H1 (cell line): ENCODE measurements at regions not wholly inside any gene's neighbourhood (a gene's known extent, or its start where the extent isn't known, plus 50 kb on each side); places are given as distances from the start of the nearest gene placed in this dataset.
A peak's percentile ranks its signal among the peaks of the same experiment; 100 is the strongest.

Experiments
- CTCF ChIA-PET: fragments of 300-600 bp; sonication (Branson Sonifier 250); formaldehyde crosslinking; loops from one replicate; lab custom pipeline; 2021; ENCODE audit not compliant: partially characterized antibody; lab: Charles Lee
- POLR2A ChIA-PET: fragments of 300-600 bp; sonication (Branson Sonifier 250); formaldehyde crosslinking; loops from one replicate; lab custom pipeline; 2021; ENCODE audit warnings: inconsistent platforms; ENCODE audit not compliant: partially characterized antibody; lab: Charles Lee
- DNase-seq, 2 experiments: peaks; one replicate each; pipeline versions ENCODE4 v3.0.0 to v3.0.0-alpha.2; 2010 to 2022; ENCODE audit warnings: low spot score in 2 of 2, low read depth in 1 of 2, mixed read lengths in 1 of 2
- FAIRE-seq: peaks from 2 replicates; lab custom pipeline; 2011; peaks lifted over from hg19 to GRCh38; lab: Jason Lieb, UNC
- H2AFZ ChIP-seq: 2 replicates; pipeline ENCODE4 v1.8.1; 2012; ENCODE audit warnings: low read length, inconsistent platforms
- H2AK5ac ChIP-seq: 2 replicates; pipeline ENCODE4 v1.6.1; 2013; ENCODE audit warnings: low read depth, low read length
- H2BK120ac ChIP-seq: replicated peaks from 2 replicates; pipeline ENCODE3; 2013; ENCODE audit warnings: low read depth, low read length, inconsistent platforms
- H2BK12ac ChIP-seq: 2 replicates; pipeline ENCODE4 v1.6.1; 2013; ENCODE audit warnings: low read depth, low read length
- H2BK15ac ChIP-seq: 2 replicates; pipeline ENCODE4 v1.6.1; 2013; ENCODE audit warnings: low read length
- H2BK20ac ChIP-seq: 2 replicates; pipeline ENCODE4 v1.6.1; 2013; ENCODE audit warnings: low read length
- H2BK5ac ChIP-seq: 2 replicates; pipeline ENCODE4 v1.6.1; 2013; ENCODE audit warnings: low read depth, low read length
- H3K14ac ChIP-seq: 2 replicates; pipeline ENCODE4 v1.6.1; 2013; ENCODE audit warnings: inconsistent platforms; ENCODE audit not compliant: insufficient read length
- H3K18ac ChIP-seq: 2 replicates; pipeline ENCODE4 v1.6.1; 2013; ENCODE audit warnings: low read length; ENCODE audit errors: extremely low read depth
- H3K23ac ChIP-seq: 2 replicates; pipeline ENCODE4 v1.6.1; 2013; ENCODE audit warnings: inconsistent platforms; ENCODE audit not compliant: insufficient read length
- H3K23me2 ChIP-seq: 2 replicates; pipeline ENCODE4 v1.6.1; 2013; ENCODE audit warnings: low read depth, low read length
- H3K27ac ChIP-seq: 2 replicates; pipeline ENCODE4 v1.6.1; 2011; ENCODE audit warnings: low read depth, low read length, inconsistent platforms
- H3K27me3 ChIP-seq, 4 experiments: replicated peaks in 1 of 4; 1 replicate in 1 of 4; 2 replicates in 3 of 4; pipeline versions ENCODE4 v1.6.1 to v1.8.1; 2011 to 2013; ENCODE audit warnings: low read length in 3 of 4, mild to moderate bottlenecking in 3 of 4, inconsistent platforms in 2 of 4, mixed read lengths in 2 of 4, moderate library complexity in 1 of 4; ENCODE audit not compliant: control insufficient read depth in 3 of 4, insufficient read depth in 3 of 4; ENCODE audit errors: extremely low read depth in 1 of 4
- H3K36me3 ChIP-seq, 4 experiments: 2 replicates each; pipeline versions ENCODE4 v1.6.1 to v1.8.1; 2011 to 2013; ENCODE audit warnings: mild to moderate bottlenecking in 4 of 4, low read length in 3 of 4, moderate library complexity in 2 of 4, control low read depth in 1 of 4, inconsistent platforms in 1 of 4; ENCODE audit not compliant: insufficient read depth in 4 of 4, control insufficient read depth in 2 of 4
- H3K4ac ChIP-seq: replicated peaks from 2 replicates; pipeline ENCODE3; 2013; ENCODE audit warnings: low read length, low read depth, mixed read lengths, inconsistent platforms; ENCODE audit not compliant: insufficient read length
- H3K4me1 ChIP-seq, 4 experiments: replicated peaks in 1 of 4; 1 replicate in 1 of 4; 2 replicates in 3 of 4; pipeline versions ENCODE4 v1.6.1 to v1.8.1; 2011 to 2013; ENCODE audit warnings: low read length in 3 of 4, inconsistent platforms in 2 of 4, mixed read lengths in 1 of 4; ENCODE audit not compliant: insufficient read depth in 4 of 4, control insufficient read depth in 3 of 4
- H3K4me2 ChIP-seq, 2 experiments: 2 replicates each; pipeline versions ENCODE4 v1.6.1 to v1.8.1; 2011 to 2013; ENCODE audit warnings: low read depth in 2 of 2, low read length in 2 of 2, control low read depth in 1 of 2, inconsistent platforms in 1 of 2, mild to moderate bottlenecking in 1 of 2; ENCODE audit not compliant: insufficient read depth in 1 of 2
- H3K4me3 ChIP-seq, 4 experiments: fragments of 200-600, 300-600 bp in 1 of 4; sonication (generic), shearing (Covaris generic), sonication (Bioruptor Twin) in 1 of 4; 2 replicates each; pipeline versions ENCODE4 v1.5.1 to v1.8.1; 2011 to 2016; ENCODE audit warnings: low read length in 4 of 4, low read depth in 3 of 4, control low read depth in 2 of 4, inconsistent platforms in 2 of 4, mild to moderate bottlenecking in 2 of 4, mixed read lengths in 1 of 4, moderate library complexity in 1 of 4; ENCODE audit not compliant: insufficient read depth in 2 of 4; ENCODE audit errors: extremely low read depth in 1 of 4
- H3K56ac ChIP-seq: replicated peaks from 2 replicates; pipeline ENCODE3; 2013; ENCODE audit warnings: low read depth, mild to moderate bottlenecking, mixed read lengths, low read length, inconsistent platforms; ENCODE audit not compliant: insufficient read length
- H3K79me1 ChIP-seq: 2 replicates; pipeline ENCODE4 v1.6.1; 2013; ENCODE audit warnings: low read depth, low read length, control low read depth
- H3K79me2 ChIP-seq, 2 experiments: 2 replicates each; pipeline versions ENCODE4 v1.6.1 to v1.8.1; 2012 to 2013; ENCODE audit warnings: low read length in 2 of 2, mild to moderate bottlenecking in 2 of 2, inconsistent platforms in 1 of 2; ENCODE audit not compliant: insufficient read depth in 2 of 2, control insufficient read depth in 1 of 2
- H3K9ac ChIP-seq, 4 experiments: replicated peaks in 1 of 4; 1 replicate in 1 of 4; 2 replicates in 3 of 4; pipeline versions ENCODE4 v1.6.1 to v1.8.1; 2011 to 2013; ENCODE audit warnings: low read depth in 3 of 4, low read length in 3 of 4, control low read depth in 2 of 4, mild to moderate bottlenecking in 2 of 4, moderate library complexity in 2 of 4, inconsistent platforms in 1 of 4; ENCODE audit errors: extremely low read depth in 1 of 4
- H3K9me3 ChIP-seq, 2 experiments: 2 replicates each; pipeline versions ENCODE4 v1.6.1 to v1.8.1; 2012 to 2013; ENCODE audit warnings: mild to moderate bottlenecking in 2 of 2, moderate library complexity in 2 of 2, control low read depth in 1 of 2, inconsistent platforms in 1 of 2, low read depth in 1 of 2, low read length in 1 of 2, mixed read lengths in 1 of 2; ENCODE audit not compliant: insufficient read depth in 2 of 2
- H4K20me1 ChIP-seq, 2 experiments: replicated peaks in 1 of 2; 2 replicates each; pipeline versions ENCODE3 to v1.8.1; 2011 to 2013; ENCODE audit warnings: inconsistent platforms in 2 of 2, low read length in 2 of 2, mild to moderate bottlenecking in 1 of 2; ENCODE audit not compliant: insufficient read depth in 2 of 2, control insufficient read depth in 1 of 2
- H4K5ac ChIP-seq: 2 replicates; pipeline ENCODE4 v1.6.1; 2013; ENCODE audit warnings: low read length, low read depth, mixed read lengths, inconsistent platforms; ENCODE audit not compliant: insufficient read length
- H4K8ac ChIP-seq: 2 replicates; pipeline ENCODE4 v1.8.0; 2013; ENCODE audit warnings: mild to moderate bottlenecking, moderate library complexity, low read length, inconsistent platforms; ENCODE audit not compliant: insufficient read depth; ENCODE audit errors: extremely low read depth
- H4K91ac ChIP-seq: replicated peaks from 2 replicates; pipeline ENCODE3; 2013; ENCODE audit warnings: low read length, mixed read lengths, inconsistent platforms; ENCODE audit not compliant: insufficient read length
- BACH1 ChIP-seq: IDR thresholded peaks from 2 replicates; pipeline ENCODE4 v1.6.1; 2012; ENCODE audit warnings: low read length, improper control_type of control experiment
- RBBP5 ChIP-seq: IDR thresholded peaks from 2 replicates; pipeline ENCODE4 v1.7.1; 2012; ENCODE audit warnings: low read depth, mild to moderate bottlenecking, inconsistent platforms, low read length, moderate library complexity, borderline replicate concordance
- TEAD4 ChIP-seq: IDR thresholded peaks from 2 replicates; pipeline ENCODE4 v1.6.1; 2012; ENCODE audit warnings: low read depth, low read length, inconsistent platforms, mixed read lengths
- WGBS, 2 experiments: shearing (Covaris generic) in 1 of 2; methylation state at CpG; one replicate each; pipeline versions ENCODE4 v1.1.6 to v1.1.7; 2013 to 2015; ENCODE audit warnings: low lambda C conversion rate in 2 of 2, mixed read lengths in 2 of 2, inconsistent platforms in 1 of 2, low coverage in 1 of 2, missing lambda C conversion rate in 1 of 2; ENCODE audit not compliant: insufficient replicate concordance in 2 of 2, insufficient coverage in 1 of 2, insufficient read length in 1 of 2; ENCODE audit errors: extremely low coverage in 1 of 2, missing lambda C conversion rate in 1 of 2; 5-methylcytosine and 5-hydroxymethylcytosine counted together

DNA sequence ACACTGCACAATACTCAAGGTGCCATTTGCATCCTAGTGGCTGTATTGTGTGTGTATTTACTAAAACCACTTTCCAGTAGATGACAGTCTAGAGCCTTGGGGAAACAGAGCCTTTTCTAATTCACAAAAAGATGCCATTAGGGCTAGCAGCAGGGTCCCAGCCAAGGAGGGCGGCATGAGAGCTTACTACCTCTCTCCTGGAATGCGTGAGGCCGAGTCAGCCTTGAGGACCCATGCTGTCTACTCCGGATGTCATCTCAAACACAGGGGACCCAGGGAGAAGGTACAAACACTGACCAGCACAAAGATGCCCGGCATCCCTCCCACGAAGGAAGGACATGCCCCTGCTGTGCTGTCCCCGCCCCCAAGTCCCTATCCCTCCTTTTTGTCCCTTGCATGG is 65.5 kb downstream of the CYCS start:
- FAIRE-seq: no peak
- no peak for DNase-seq
- Histone ChIP-seq H2BK20ac (no peak overlapping the region), H2BK15ac (0 out of 2 replicates have a peak overlapping the region, but pooled peaks have one; percentile 1), H3K4me1 (peaks cover 0 to 8% (median 3%) of the 10 kb centered on the region in 4 experiments; a peak in 2 of 7 replicates), H3K4ac (no peak overlapping the region), H3K9ac (no peak overlapping the region), H4K91ac (no peak overlapping the region), H4K20me1 (no peaks in the 10 kb centered on the region), H2BK12ac (no peak overlapping the region), H3K79me1 (no peaks in the 10 kb centered on the region), H3K79me2 (no peaks in the 10 kb centered on the region), H2AK5ac (no peak overlapping the region), H3K23ac (no peak overlapping the region), H3K56ac (no peak overlapping the region), H4K8ac (no peak overlapping the region), H3K23me2 (no peaks in the 10 kb centered on the region), H2BK120ac (no peak overlapping the region), H4K5ac (no peak overlapping the region), H3K4me3 (no peak overlapping the region), H3K14ac (no peak overlapping the region), H3K27ac (no peak overlapping the region), H3K36me3 (no peaks in the 10 kb centered on the region), H2BK5ac (no peak overlapping the region), H3K9me3 (peaks cover 3 to 5% of the 10 kb centered on the region in 2 experiments; a peak in 2 of 4 replicates), H2AFZ (no peak overlapping the region), H3K18ac (no peak overlapping the region), H3K27me3 (no peaks in the 10 kb centered on the region; a peak in 1 of 7 replicates), H3K4me2 (no peak overlapping the region)
- 65% methylated on average over 7 of the region's 7 CpGs; no CpG with 5 or more reads in 1 of the 2 experiments for WGBS, 2 experiments
- TF ChIP-seq RBBP5: no peak
- no peak for TF ChIP-seq BACH1
- TF ChIP-seq TEAD4: peak; percentile 54; the same call in 1 of the 2 replicates
- POLR2A ChIA-PET: no interaction called here
- CTCF ChIA-PET: interaction anchor here (1.0 to 1.7 kb wide), 5 partner anchors 9 to 247 kb away, joined by 3 to 5 read pairs (median 4); no protein-coding TSS in a partner anchor
